Pancreas (tissue), 10 donors: ENCODE measurements at regions not wholly inside any gene's neighbourhood (a gene's known extent, or its start where the extent isn't known, plus 50 kb on each side); places are given as distances from the start of the nearest gene placed in this dataset.

ENCODE experiments used
- ATAC-seq, 4 donors: fragments of 200-7000 bp; cut with Tn5 transposase; one replicate each; pipeline versions ENCODE4 v1.8.0 to v1.9.1; 2020; ENCODE audit warnings: mild to moderate bottlenecking in 4 of 4, moderate library complexity in 4 of 4
- DNase-seq, 6 donors: peaks; one replicate each; pipeline ENCODE4 v3.0.0-alpha.2; 2020
- FAIRE-seq: peaks from 2 replicates; lab custom pipeline; 2012; peaks lifted over from hg19 to GRCh38; lab: Jason Lieb, UNC
- H3K27ac ChIP-seq, 4 donors: fragments of 200-600 bp; sonication (generic); 1 replicate in 3 of 4; 2 replicates in 1 of 4; pipeline versions ENCODE4 v1.5.0 to v1.8.0; 2020
- H3K27me3 ChIP-seq, 4 donors: fragments of 200-600 bp; one replicate each; pipeline ENCODE4 v1.8.0; 2021
- H3K36me3 ChIP-seq, 3 donors: fragments of 200-600 bp; sonication (generic) in 1 of 3; one replicate each; pipeline versions ENCODE4 v1.5.0 to v1.8.0; 2020 to 2021
- H3K4me1 ChIP-seq, 3 donors: fragments of 200-600 bp; one replicate each; pipeline ENCODE4 v1.8.0; 2021
- H3K4me3 ChIP-seq, 4 donors: fragments of 200-600 bp; sonication (generic) in 2 of 4; one replicate each; pipeline versions ENCODE4 v1.5.0 to v1.8.0; 2020 to 2021
- H3K9me3 ChIP-seq, 4 donors: fragments of 200-600 bp; one replicate each; pipeline ENCODE4 v1.8.0; 2021
- CTCF ChIP-seq, 4 donors: fragments of 200-600 bp; sonication (generic) in 3 of 4; IDR thresholded peaks; one replicate each; pipeline versions ENCODE4 v1.5.0 to v1.8.0; 2021; ENCODE audit warnings: antibody characterized with exemption in 4 of 4
- WGBS, 2 donors: extraction: QIAGEN DNeasy Blood & Tissue Kit; methylation state at CpG; one replicate each; pipeline ENCODE4 v1.1.7; 2013; 5-methylcytosine and 5-hydroxymethylcytosine counted together
- intact Hi-C, 3 donors: fragments of 100-400 bp; cut with DNase I; formaldehyde crosslinking; loops; one replicate each; pipeline versions ENCODE4 v1.11.1 to v1.14.2; 2022
- donor health status: healthy with polysubstance abuse.
- donor health status: DM: no; HTN: no; CAD: no; lungs with moderate emphysema.
- donor health status: DM: no; HTN: no; CAD: no.
- donor health status: control.
- donor health status: control.
- donor health status: Bipolar disorder and iron deficiency.
- donor health status: DM: yes; HTN: yes; CAD: no.
- donor health status: DM: no; HTN: no; CAD: no.
- donor health status: DM: no; HTN: no; CAD: no.
- donor health status: DM: yes; HTN: yes; CAD: no.

- intact Hi-C loops = no loop called here
- ATAC-seq (peak in 2 of 4 donors; percentile 54 to 55), DNase-seq (no peak), FAIRE-seq (no peak)
- 42 to 52% methylated on average over 4 of the region's 4 CpGs for WGBS, 2 donors
- no peaks in the 10 kb centered on the region for H3K4me1 ChIP-seq
- TF ChIP-seq CTCF (IDR thresholded peaks at IDR 0.05) = no peak
- no peak overlapping the region for H3K4me3 ChIP-seq
- no peaks in the 10 kb centered on the region for H3K9me3 ChIP-seq
- peak overlapping the region in 1 of 4 donors; percentile 19 for H3K27ac ChIP-seq
- no peaks in the 10 kb centered on the region for H3K27me3 ChIP-seq
- H3K36me3 ChIP-seq = no peaks in the 10 kb centered on the region
Observed at GRCh38 chr3:154783521-154783931, 296.6 kb upstream of the MME start.

- H3K27me3 ChIP-seq = no peaks in the 10 kb centered on the region
- H3K4me1 ChIP-seq = no peaks in the 10 kb centered on the region
- FAIRE-seq (no peak), ATAC-seq (no peak), DNase-seq (no peak)
- peak overlapping the region in 1 of 4 donors; percentile 19 for H3K27ac ChIP-seq
- intact Hi-C loops = no loop called here
- WGBS, 2 donors = 55 to 76% methylated on average over 3 of the region's 3 CpGs
- no peaks in the 10 kb centered on the region for H3K36me3 ChIP-seq
- no peak overlapping the region for H3K4me3 ChIP-seq
- no peaks in the 10 kb centered on the region for H3K9me3 ChIP-seq
- TF ChIP-seq CTCF (IDR thresholded peaks at IDR 0.05) = no peak
Observed at GRCh38 chr3:154783061-154783460, 297.1 kb upstream of the MME start.

- FAIRE-seq (no peak), ATAC-seq (no peak), DNase-seq (no peak)
- H3K36me3 ChIP-seq = no peaks in the 10 kb centered on the region
- H3K27ac ChIP-seq = no peak overlapping the region
- intact Hi-C loops = no loop called here
- no peak for TF ChIP-seq CTCF (IDR thresholded peaks at IDR 0.05)
- no peaks in the 10 kb centered on the region for H3K9me3 ChIP-seq
- WGBS, 2 donors = 34 to 38% methylated on average over 2 of the region's 2 CpGs
- H3K4me1 ChIP-seq = no peaks in the 10 kb centered on the region
- H3K27me3 ChIP-seq = no peaks in the 10 kb centered on the region
- no peak overlapping the region for H3K4me3 ChIP-seq
Observed at GRCh38 chr3:154782151-154782550, 298.0 kb upstream of the MME start.

- H3K27ac ChIP-seq = no peak overlapping the region
- TF ChIP-seq CTCF (IDR thresholded peaks at IDR 0.05) = no peak
- no peak for DNase-seq
- H3K27me3 ChIP-seq = no peaks in the 10 kb centered on the region
- ATAC-seq = no peak
- intact Hi-C loops = no loop called here
- no peaks in the 10 kb centered on the region for H3K36me3 ChIP-seq
- H3K4me3 ChIP-seq = no peak overlapping the region
- 51 to 58% methylated on average over 3 of the region's 3 CpGs for WGBS, 2 donors
- H3K4me1 ChIP-seq = no peaks in the 10 kb centered on the region
- FAIRE-seq = no peak
- H3K9me3 ChIP-seq = no peaks in the 10 kb centered on the region
Observed at GRCh38 chr3:154781595-154781994, 298.5 kb upstream of the MME start.

GRCh38 chr3:154780263-154780662 is 299.9 kb upstream of the MME start:
- no peak for ATAC-seq
- no peak for FAIRE-seq
- H3K9me3 ChIP-seq = no peaks in the 10 kb centered on the region
- H3K4me3 ChIP-seq = no peak overlapping the region
- no peaks in the 10 kb centered on the region for H3K4me1 ChIP-seq
- intact Hi-C loops = no loop called here
- 38 to 50% methylated on average over 1 of the region's 1 CpG for WGBS, 2 donors
- H3K27me3 ChIP-seq = no peaks in the 10 kb centered on the region
- DNase-seq = no peak
- H3K27ac ChIP-seq = no peak overlapping the region
- no peak for TF ChIP-seq CTCF (IDR thresholded peaks at IDR 0.05)
- H3K36me3 ChIP-seq = no peaks in the 10 kb centered on the region
